HG02943 (cell line): ENCODE measurements at regions not wholly inside any gene's neighbourhood (a gene's known extent, or its start where the extent isn't known, plus 50 kb on each side); places are given as distances from the start of the nearest gene placed in this dataset.

Experiments used
- ATAC-seq: cut with Tn5 transposase; IDR thresholded peaks from one replicate; pipeline ENCODE4 v1.9.1; 2021; ENCODE audit warnings: mild to moderate bottlenecking, low read depth, moderate library complexity; ENCODE audit not compliant: unreplicated experiment

DNA sequence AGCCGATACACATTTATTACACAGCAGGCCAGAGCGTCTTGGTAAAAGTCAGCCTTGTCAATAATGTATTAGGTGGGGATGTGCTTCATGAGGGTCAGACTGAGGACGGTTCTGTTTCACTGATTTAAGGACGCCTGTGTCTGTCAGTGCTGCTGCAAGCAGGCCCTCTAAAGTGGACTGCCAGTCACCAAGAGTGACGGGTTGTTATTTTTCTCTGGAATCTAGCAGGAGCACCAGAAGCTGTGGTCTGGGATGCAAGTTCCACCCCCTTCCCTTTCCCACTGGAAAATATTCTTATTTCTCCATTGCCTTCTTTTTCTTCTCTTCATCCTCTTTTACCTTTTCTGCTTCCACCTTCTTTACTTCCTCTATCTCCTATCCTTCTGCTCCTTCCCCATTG is 191.2 kb upstream of the NCAM1 start:
- ATAC-seq, result no peak

GRCh38 chr11:112770487-112770886 is 190.7 kb upstream of the NCAM1 start:
- ATAC-seq, result no peak

- ATAC-seq, result no peak
Observed at GRCh38 chr11:112771851-112772250, 189.4 kb upstream of the NCAM1 start.

DNA sequence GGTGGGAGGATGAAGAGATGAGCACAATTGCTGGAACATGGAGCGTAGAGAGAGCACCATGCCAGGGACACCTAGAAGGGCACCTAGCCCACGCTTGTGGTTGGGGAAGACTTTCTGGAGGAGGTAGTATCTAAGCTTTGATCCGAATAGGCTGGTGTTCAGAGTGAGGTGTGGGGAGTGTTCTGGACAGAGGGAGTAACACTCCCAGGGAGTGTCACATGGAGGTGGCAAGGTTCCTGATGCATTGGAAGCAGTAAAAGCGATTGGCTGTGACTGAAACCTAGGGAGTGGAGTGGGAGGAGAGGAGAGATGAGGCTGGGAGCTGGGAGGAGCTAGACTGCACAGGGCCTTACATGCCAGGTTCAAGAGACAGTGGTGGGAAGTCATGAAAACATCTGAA is 188.0 kb upstream of the NCAM1 start:
- no peak for ATAC-seq

DNA sequence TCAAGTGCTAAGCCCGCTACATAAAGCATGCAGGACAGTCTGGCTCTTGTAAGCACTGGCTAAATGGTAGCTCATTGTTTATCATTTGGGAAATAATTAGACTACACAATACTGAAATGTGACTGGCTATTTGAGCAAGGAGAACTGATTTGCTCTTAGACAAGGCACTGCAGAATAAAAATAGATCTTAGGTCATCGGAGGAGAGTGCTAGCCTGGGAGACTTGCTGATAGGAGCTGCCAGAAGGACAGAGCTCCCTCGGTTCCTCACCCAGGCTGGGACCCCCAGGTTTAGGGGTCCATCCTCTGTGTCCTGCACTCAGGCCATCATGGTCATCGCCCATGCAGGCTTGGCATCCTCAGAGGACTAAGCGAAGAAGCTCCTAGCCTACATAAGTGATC is 184.4 kb upstream of the NCAM1 start:
- no peak for ATAC-seq

- no peak for ATAC-seq
Observed at GRCh38 chr11:112777283-112777751, 183.9 kb upstream of the NCAM1 start.

GRCh38 chr11:112778091-112778876 is 182.9 kb upstream of the NCAM1 start:
- ATAC-seq, result no peak

- ATAC-seq, result no peak
Observed at GRCh38 chr11:112778877-112779266, 182.3 kb upstream of the NCAM1 start.

DNA sequence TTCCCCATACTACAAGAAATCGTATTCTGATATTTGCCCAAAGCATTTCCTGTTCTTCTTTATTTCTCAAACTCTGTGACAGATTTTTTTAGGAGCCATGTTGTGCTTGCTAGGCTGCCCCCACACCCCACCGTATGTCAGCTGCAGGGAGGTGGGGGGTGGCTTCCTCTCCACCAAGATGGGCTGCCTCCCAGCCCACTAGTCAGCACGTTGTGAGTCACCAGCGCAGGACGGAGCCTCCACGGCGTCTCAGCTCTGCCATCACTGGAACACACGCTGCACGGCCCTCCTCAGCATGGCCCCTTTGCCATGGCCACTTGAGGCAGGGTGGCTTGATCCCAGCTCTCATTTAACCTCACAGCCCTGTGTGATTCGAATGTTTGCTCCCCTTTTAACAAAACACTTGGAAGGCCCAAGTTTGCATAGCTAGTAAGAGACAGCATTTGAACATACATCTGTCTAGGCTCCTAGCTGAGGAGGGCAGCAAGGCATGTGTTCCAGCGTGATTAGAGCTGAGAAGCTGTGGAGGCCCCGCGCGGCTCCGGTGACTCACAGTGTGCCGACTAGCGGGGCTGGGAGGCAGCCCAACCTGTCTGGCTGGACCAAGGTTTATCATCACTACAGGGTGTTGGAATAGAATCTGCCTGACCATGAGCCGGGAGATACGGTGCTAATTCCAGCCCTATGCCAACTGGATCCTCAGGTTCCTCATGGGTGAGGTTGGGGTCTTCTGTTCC is 180.7 kb upstream of the NCAM1 start:
- ATAC-seq, result no peak

DNA sequence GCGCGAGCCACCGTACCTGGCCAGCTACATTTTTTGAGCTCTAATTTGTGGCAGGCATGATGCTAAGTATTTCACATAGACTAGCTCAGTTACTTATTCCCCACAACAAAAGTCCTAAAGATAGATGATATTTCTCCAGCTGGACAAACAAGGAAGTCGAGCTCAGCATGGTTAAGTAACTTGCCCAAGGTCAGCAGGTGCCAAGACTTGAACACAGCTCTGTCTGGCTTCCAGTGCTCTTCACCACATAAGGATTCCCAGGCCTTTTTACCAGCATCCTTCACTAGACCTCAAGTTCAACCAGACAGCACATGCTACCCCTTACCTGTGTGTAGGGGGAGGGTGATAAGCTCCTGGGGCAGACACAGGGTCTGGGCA is 177.3 kb upstream of the NCAM1 start:
- ATAC-seq, result no peak

GRCh38 chr11:112784323-112785073 is 176.7 kb upstream of the NCAM1 start:
- ATAC-seq, result no peak

DNA sequence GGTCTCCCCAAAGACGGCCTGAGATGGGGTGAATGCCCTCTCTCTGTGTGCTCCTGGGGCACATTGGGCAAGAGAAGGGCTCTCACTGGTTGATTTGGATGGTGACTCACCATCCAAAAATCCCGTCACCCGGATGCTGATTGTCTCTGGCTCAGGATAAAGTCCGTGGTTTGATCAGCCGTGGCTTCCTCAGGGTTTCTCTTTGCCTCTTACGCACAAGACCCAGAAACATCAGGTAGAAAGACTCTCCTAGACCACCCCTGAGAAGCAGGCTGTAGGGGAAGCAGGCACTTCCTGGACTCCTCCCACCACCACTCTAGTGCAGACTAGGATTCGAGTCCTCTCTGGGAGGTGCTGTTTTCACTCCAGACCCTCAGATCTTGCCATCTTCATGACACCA is 176.1 kb upstream of the NCAM1 start:
- no peak for ATAC-seq

- no peak for ATAC-seq
Observed at GRCh38 chr11:112785719-112786118, 175.5 kb upstream of the NCAM1 start.

DNA sequence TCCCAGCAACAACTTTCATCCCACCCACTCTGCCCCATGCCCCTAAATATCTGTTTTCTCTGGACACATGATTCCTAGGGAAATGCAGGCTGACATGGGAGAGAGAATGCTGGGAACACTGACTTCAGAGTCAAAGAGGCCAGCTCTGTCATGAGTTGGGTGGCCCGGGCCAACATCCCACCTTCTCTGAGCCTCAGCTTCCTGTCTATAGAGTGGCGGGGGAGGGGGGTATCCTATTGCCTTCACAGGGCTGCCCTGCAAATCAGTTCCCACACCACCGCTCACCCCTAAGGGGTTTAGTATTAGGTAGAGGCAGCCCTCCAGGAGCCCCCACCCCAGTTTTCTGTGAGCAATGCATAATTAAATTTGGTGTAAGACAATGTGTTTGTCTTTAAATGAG is 175.0 kb upstream of the NCAM1 start:
- no peak for ATAC-seq

- ATAC-seq, result no peak
Observed at GRCh38 chr11:112786886-112787530, 174.2 kb upstream of the NCAM1 start.

DNA sequence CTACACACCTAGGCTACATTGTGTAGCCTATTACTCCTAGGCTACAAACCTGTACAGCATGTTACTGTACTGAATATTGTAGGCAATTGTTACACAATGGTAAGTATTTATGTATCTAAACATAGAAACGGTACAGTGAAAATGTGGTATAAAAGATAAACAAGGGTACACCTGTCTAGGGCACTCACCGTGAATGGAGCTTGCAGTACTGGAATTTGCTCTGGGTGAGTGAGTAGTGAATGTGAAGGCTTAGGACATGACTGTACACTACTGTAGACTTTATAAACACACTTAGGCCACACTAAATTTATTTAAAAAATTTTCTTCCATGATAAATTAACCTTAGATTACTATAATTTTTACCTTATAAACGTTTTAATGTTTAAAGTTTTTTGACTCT is 171.7 kb upstream of the NCAM1 start:
- no peak for ATAC-seq

DNA sequence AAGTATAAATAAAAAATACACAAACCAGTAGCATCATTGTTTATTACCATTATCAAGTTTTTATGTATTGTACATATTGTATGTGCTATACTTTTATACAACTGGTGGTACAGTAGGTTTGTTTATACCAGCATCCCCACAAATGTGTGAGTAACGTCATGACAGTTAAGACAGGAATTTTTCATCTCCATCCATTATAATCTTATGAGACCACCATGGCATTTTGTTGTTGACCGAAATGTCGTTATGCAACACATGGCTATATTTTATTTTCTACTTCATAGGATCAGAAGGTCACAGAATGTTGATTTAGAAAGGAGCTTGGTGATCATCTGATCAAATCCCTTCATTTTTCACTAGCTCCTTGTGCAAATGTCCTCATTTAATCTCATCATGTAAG is 170.9 kb upstream of the NCAM1 start:
- ATAC-seq, result no peak

- ATAC-seq, result no peak
Observed at GRCh38 chr11:112792070-112792469, 169.2 kb upstream of the NCAM1 start.

GRCh38 chr11:112793416-112793815 is 167.8 kb upstream of the NCAM1 start:
- ATAC-seq, result no peak

- ATAC-seq, result no peak
Observed at GRCh38 chr11:112794331-112794846, 166.8 kb upstream of the NCAM1 start.
